ENCODE measurements at regions not wholly inside any gene's neighbourhood (a gene's known extent, or its start where the extent isn't known, plus 50 kb on each side); places are given as distances from the start of the nearest gene placed in this dataset.

- TF ChIP-seq EZH2 (IDR thresholded peaks at IDR 0.05; ENCODE audit: borderline replicate concordance, low read depth, low read length, severe bottlenecking), result no peak
- no peak for TF ChIP-seq CTCF (IDR thresholded peaks at IDR 0.05; ENCODE audit: borderline replicate concordance, extremely low read depth, low read length, poor library complexity, severe bottlenecking)
These were observed 261.6 kb downstream of the SKIDA1 start for GRCh38 chr10:21263839-21264238.

Data from DND-41 (cell line).